OCI-LY7 (cell line): ENCODE measurements at regions not wholly inside any gene's neighbourhood (a gene's known extent, or its start where the extent isn't known, plus 50 kb on each side); places are given as distances from the start of the nearest gene placed in this dataset.

Experiments
- BruUV-seq: library from RNA; stranded (reverse); fragments of 400-500 nt; replicated peaks from 2 replicates; lab custom pipeline; 2021; lab: Mats Ljungman, UMichigan
- CTCF ChIA-PET: fragments of 300-600 bp; sonication (Branson Sonifier 250); formaldehyde crosslinking; loops from one replicate; lab custom pipeline; 2022; ENCODE audit warnings: antibody characterized with exemption; ENCODE audit not compliant: unreplicated experiment; lab: Charles Lee
- POLR2A ChIA-PET: fragments of 300-600 bp; sonication (Branson Sonifier 250); formaldehyde crosslinking; loops from one replicate; lab custom pipeline; 2022; ENCODE audit warnings: antibody characterized with exemption; lab: Charles Lee
- DNase-seq: peaks from one replicate; pipeline ENCODE4 v3.0.0-alpha.2; 2015; ENCODE audit warnings: low spot score
- H2AFZ ChIP-seq: fragments of 200-600 bp; sonication (generic), shearing (Covaris generic); 2 replicates; pipeline ENCODE4 v1.6.1; 2014; ENCODE audit warnings: mild to moderate bottlenecking, antibody characterized with exemption, low read length, moderate library complexity
- H3K27ac ChIP-seq: fragments of 200-600 bp; sonication (generic); 2 replicates; pipeline ENCODE4 v1.5.1; 2014; ENCODE audit warnings: mixed run types, low read depth, mild to moderate bottlenecking, moderate library complexity, low read length, inconsistent platforms; ENCODE audit not compliant: poor library complexity, severe bottlenecking
- H3K36me3 ChIP-seq: fragments of 200-600 bp; sonication (generic); 2 replicates; pipeline ENCODE4 v1.6.1; 2014; ENCODE audit warnings: mild to moderate bottlenecking, antibody characterized with exemption, low read length, moderate library complexity, mixed read lengths; ENCODE audit not compliant: insufficient read depth
- H3K4me1 ChIP-seq: fragments of 200-600 bp; sonication (generic); 2 replicates; pipeline ENCODE4 v1.5.1; 2014; ENCODE audit warnings: mild to moderate bottlenecking, low read length; ENCODE audit not compliant: insufficient read depth, poor library complexity, severe bottlenecking
- H3K4me2 ChIP-seq: fragments of 200-600 bp; sonication (generic); 2 replicates; pipeline ENCODE4 v1.6.1; 2014; ENCODE audit warnings: mild to moderate bottlenecking, low read length
- H3K4me3 ChIP-seq: fragments of 200-600 bp; sonication (generic); 2 replicates; pipeline ENCODE4 v1.5.1; 2014; ENCODE audit warnings: mild to moderate bottlenecking, low read depth, low read length; ENCODE audit not compliant: poor library complexity, severe bottlenecking
- H3K79me2 ChIP-seq: fragments of 200-600 bp; sonication (generic); 2 replicates; pipeline ENCODE4 v1.6.1; 2016; ENCODE audit warnings: low read depth, mild to moderate bottlenecking, low read length, moderate library complexity, mixed read lengths; ENCODE audit not compliant: insufficient read depth
- H3K9me2 ChIP-seq: fragments of 200-600 bp; sonication (generic); 2 replicates; pipeline ENCODE4 v1.6.1; 2016; ENCODE audit warnings: mild to moderate bottlenecking, low read length, mixed read lengths; ENCODE audit not compliant: insufficient read depth
- H3K9me3 ChIP-seq: fragments of 200-600 bp; sonication (generic); 2 replicates; pipeline ENCODE4 v1.6.1; 2014; ENCODE audit warnings: mild to moderate bottlenecking, mixed run types, low read length, mixed read lengths
- H4K20me1 ChIP-seq: fragments of 200-600 bp; sonication (generic); 2 replicates; pipeline ENCODE4 v1.6.1; 2014; ENCODE audit warnings: mild to moderate bottlenecking, antibody characterized with exemption, low read length, moderate library complexity, mixed read lengths; ENCODE audit not compliant: insufficient read depth
- CTCF ChIP-seq: fragments of 200-600 bp; sonication (generic); conservative IDR thresholded peaks from 2 replicates; pipeline ENCODE4 v1.5.1; 2014; ENCODE audit warnings: mild to moderate bottlenecking, antibody characterized with exemption, low read length, moderate library complexity, mixed read lengths
- EZH2phosphoT487 ChIP-seq: fragments of 200-600 bp; sonication (generic); IDR thresholded peaks from 2 replicates; pipeline ENCODE4 v1.6.1; 2018; ENCODE audit warnings: low read depth, borderline replicate concordance, mild to moderate bottlenecking, mixed run types, antibody characterized with exemption, low read length, moderate library complexity, mixed read lengths
- intact Hi-C: fragments of 100-400 bp; cut with micrococcal nuclease; formaldehyde crosslinking; loops from one replicate; pipeline ENCODE4 v1.10.0; 2022; ENCODE audit not compliant: unreplicated experiment

- no peaks in the 10 kb centered on the region for H3K36me3 ChIP-seq
- no TSS peak for BruUV-seq
- no peak overlapping the region for H3K4me2 ChIP-seq
- no peaks in the 10 kb centered on the region for H3K9me3 ChIP-seq
- H3K9me2 ChIP-seq = no peaks in the 10 kb centered on the region
- no peak overlapping the region for H3K4me3 ChIP-seq
- H4K20me1 ChIP-seq = no peaks in the 10 kb centered on the region
- no peak for DNase-seq
- CTCF ChIA-PET = no interaction called here
- POLR2A ChIA-PET = no interaction called here
- intact Hi-C loops = no loop called here
- H3K4me1 ChIP-seq = no peaks in the 10 kb centered on the region
- no peak for TF ChIP-seq EZH2phosphoT487
- TF ChIP-seq CTCF = no peak
- no peak overlapping the region for H2AFZ ChIP-seq
- H3K27ac ChIP-seq = no peak overlapping the region
- no peaks in the 10 kb centered on the region for H3K79me2 ChIP-seq
Observed at GRCh38 chrX:5042563-5042962, 1186.1 kb downstream of the NLGN4X start.

GRCh38 chrX:5031792-5032191 lies 1196.9 kb downstream of the NLGN4X start:
- ChIA-PET CTCF (no interaction called here), POLR2A (no interaction called here)
- no peak overlapping the region for H2AFZ ChIP-seq
- H3K27ac ChIP-seq = no peak overlapping the region
- no peaks in the 10 kb centered on the region for H3K9me2 ChIP-seq
- intact Hi-C loops = no loop called here
- no peaks in the 10 kb centered on the region for H3K9me3 ChIP-seq
- no peaks in the 10 kb centered on the region for H3K4me1 ChIP-seq
- no peak overlapping the region for H3K4me3 ChIP-seq
- no peaks in the 10 kb centered on the region for H3K36me3 ChIP-seq
- BruUV-seq = no TSS peak
- H3K4me2 ChIP-seq = no peak overlapping the region
- no peaks in the 10 kb centered on the region for H3K79me2 ChIP-seq
- no peaks in the 10 kb centered on the region for H4K20me1 ChIP-seq
- TF ChIP-seq EZH2phosphoT487 (no peak), CTCF (no peak)
- no peak for DNase-seq

- Histone ChIP-seq H3K9me3 (no peaks in the 10 kb centered on the region), H3K27ac (no peak overlapping the region), H3K9me2 (no peaks in the 10 kb centered on the region), H3K36me3 (no peaks in the 10 kb centered on the region), H2AFZ (no peak overlapping the region), H3K79me2 (no peaks in the 10 kb centered on the region), H4K20me1 (no peaks in the 10 kb centered on the region), H3K4me3 (no peak overlapping the region), H3K4me2 (no peak overlapping the region), H3K4me1 (no peaks in the 10 kb centered on the region)
- ChIA-PET CTCF (no interaction called here), POLR2A (no interaction called here)
- DNase-seq = no peak
- no TSS peak for BruUV-seq
- intact Hi-C loops = no loop called here
- TF ChIP-seq CTCF (no peak), EZH2phosphoT487 (no peak)
Observed at GRCh38 chrX:5015451-5015850, 1213.2 kb downstream of the NLGN4X start.
